ENCODE measurements at regions not wholly inside any gene's neighbourhood (a gene's known extent, or its start where the extent isn't known, plus 50 kb on each side); places are given as distances from the start of the nearest gene placed in this dataset.

DNA sequence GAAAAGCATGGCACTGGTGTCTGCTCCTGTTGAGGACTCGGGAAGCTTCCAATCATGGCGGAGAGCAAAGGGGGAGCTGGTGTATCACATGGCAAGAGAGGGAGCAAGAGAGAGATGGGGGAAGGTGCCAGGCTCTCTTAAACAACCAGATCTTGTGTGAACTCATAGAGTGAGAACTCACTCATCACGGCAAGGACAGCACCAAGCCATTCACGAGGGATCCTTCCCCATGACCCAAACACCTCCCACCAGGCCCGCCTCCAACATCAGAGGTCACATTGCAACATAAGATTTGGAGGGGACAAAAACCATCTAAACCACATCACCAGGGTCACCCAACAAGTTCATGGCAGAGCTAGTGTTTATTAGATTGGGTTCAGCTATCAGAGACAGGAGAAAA lies 218.7 kb upstream of the BCOR start:
- Histone ChIP-seq H3K9me3 (ENCODE audit: control insufficient read depth, low read length) (peaks cover 12% of the 10 kb centered on the region), H3K4me3 (ENCODE audit: low read length) (no peak overlapping the region), H3K36me3 (ENCODE audit: control insufficient read depth, insufficient read depth, low read length) (no peaks in the 10 kb centered on the region), H3K9ac (ENCODE audit: extremely low read depth, low read length, poor library complexity, severe bottlenecking) (no peak overlapping the region), H3K4me1 (ENCODE audit: control insufficient read depth, insufficient read depth, low read length) (no peaks in the 10 kb centered on the region), H3K27me3 (ENCODE audit: control insufficient read depth, insufficient read depth, low read length, poor library complexity, severe bottlenecking) (no peaks in the 10 kb centered on the region), H3K27ac (ENCODE audit: low read depth, low read length) (no peak overlapping the region)
- Mint-ChIP-seq H3K4me1 (peaks cover 5% of the 10 kb centered on the region), H3K27ac (no peak overlapping the region), H3K27me3 (ENCODE audit: insufficient read depth) (no peaks in the 10 kb centered on the region), H3K9me3 (peaks cover 43% of the 10 kb centered on the region), H3K36me3 (ENCODE audit: low read depth) (peaks cover 9% of the 10 kb centered on the region), H3K4me3 (no peak overlapping the region)
- peak; percentile 23 for DNase-seq
- TF ChIP-seq, protein P1, sequence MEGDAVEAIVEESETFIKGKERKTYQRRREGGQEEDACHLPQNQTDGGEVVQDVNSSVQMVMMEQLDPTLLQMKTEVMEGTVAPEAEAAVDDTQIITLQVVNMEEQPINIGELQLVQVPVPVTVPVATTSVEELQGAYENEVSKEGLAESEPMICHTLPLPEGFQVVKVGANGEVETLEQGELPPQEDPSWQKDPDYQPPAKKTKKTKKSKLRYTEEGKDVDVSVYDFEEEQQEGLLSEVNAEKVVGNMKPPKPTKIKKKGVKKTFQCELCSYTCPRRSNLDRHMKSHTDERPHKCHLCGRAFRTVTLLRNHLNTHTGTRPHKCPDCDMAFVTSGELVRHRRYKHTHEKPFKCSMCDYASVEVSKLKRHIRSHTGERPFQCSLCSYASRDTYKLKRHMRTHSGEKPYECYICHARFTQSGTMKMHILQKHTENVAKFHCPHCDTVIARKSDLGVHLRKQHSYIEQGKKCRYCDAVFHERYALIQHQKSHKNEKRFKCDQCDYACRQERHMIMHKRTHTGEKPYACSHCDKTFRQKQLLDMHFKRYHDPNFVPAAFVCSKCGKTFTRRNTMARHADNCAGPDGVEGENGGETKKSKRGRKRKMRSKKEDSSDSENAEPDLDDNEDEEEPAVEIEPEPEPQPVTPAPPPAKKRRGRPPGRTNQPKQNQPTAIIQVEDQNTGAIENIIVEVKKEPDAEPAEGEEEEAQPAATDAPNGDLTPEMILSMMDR (conservative IDR thresholded peaks at IDR 0.05) = no peak
- WGBS, 2 experiments (ENCODE audit: insufficient coverage in 1 of 2, insufficient read length in 1 of 2) = 90 to 96% methylated on average over 2 to 4 of the region's 5 CpGs

DNA sequence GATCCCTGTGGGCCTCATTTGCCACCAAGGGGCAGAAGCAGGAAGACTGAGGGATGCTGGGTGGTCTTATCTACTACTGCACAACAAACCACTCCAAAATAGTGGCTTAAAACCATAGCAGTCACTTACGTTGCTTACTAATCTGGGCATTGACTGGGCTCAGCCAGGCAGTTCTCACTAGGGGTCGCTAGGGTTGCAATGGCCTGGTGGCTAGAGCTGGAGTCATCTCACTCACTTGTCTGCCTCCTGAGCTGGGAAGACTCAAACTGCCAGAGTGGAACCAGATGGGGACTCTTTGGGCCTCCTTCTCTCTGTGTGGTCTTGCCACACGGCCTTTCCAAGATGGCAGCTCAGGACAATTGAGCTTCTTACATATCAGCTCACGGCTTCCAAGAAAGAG lies 216.3 kb upstream of the BCOR start:
- Mint-ChIP-seq H3K9me3 (peaks cover 39% of the 10 kb centered on the region), H3K27ac (peak overlapping the region; percentile 25), H3K4me3 (no peak overlapping the region), H3K4me1 (peaks cover 10% of the 10 kb centered on the region), H3K27me3 (ENCODE audit: insufficient read depth) (no peaks in the 10 kb centered on the region), H3K36me3 (ENCODE audit: low read depth) (peaks cover 2% of the 10 kb centered on the region)
- no peaks in the 10 kb centered on the region for H3K36me3 ChIP-seq (ENCODE audit: control insufficient read depth, insufficient read depth, low read length)
- TF ChIP-seq, protein P1 (conservative IDR thresholded peaks at IDR 0.05) = peak; percentile 71
- no peaks in the 10 kb centered on the region for H3K4me1 ChIP-seq (ENCODE audit: control insufficient read depth, insufficient read depth, low read length)
- H3K27ac ChIP-seq (ENCODE audit: low read depth, low read length) = no peak overlapping the region
- peak; percentile 89 for DNase-seq
- no peaks in the 10 kb centered on the region for H3K27me3 ChIP-seq (ENCODE audit: control insufficient read depth, insufficient read depth, low read length, poor library complexity, severe bottlenecking)
- H3K4me3 ChIP-seq (ENCODE audit: low read length) = no peak overlapping the region
- no peaks in the 10 kb centered on the region for H3K9me3 ChIP-seq (ENCODE audit: control insufficient read depth, low read length)
- 50 to 60% methylated on average over 2 to 4 of the region's 4 CpGs for WGBS, 2 experiments (ENCODE audit: insufficient coverage in 1 of 2, insufficient read length in 1 of 2)
- no peak overlapping the region for H3K9ac ChIP-seq (ENCODE audit: extremely low read depth, low read length, poor library complexity, severe bottlenecking)

DNA sequence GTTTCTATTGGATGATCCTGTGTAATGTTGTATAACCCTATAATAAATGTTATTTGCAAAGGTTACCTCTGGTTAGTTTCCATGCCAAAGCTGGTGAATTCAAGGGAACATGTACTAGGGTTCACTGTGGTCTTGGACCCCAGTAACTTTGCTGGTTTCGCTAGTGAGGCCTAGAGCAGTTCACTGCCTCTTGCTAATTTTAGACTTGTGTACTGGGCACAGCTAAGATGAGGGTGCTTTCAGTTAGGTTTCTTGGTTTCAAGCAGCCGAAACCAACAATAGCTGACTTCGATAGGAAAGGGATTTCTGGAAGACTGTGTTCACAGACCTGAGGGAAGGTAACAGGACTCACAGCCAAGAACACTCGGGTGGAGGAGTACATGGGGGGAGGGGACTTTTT lies 215.5 kb upstream of the BCOR start:
- H3K27ac ChIP-seq (ENCODE audit: low read depth, low read length) = no peak overlapping the region
- H3K27me3 ChIP-seq (ENCODE audit: control insufficient read depth, insufficient read depth, low read length, poor library complexity, severe bottlenecking) = no peaks in the 10 kb centered on the region
- no peak for DNase-seq
- peaks cover 2% of the 10 kb centered on the region for H3K36me3 Mint-ChIP-seq (ENCODE audit: low read depth)
- no peak overlapping the region for H3K4me3 Mint-ChIP-seq
- no peaks in the 10 kb centered on the region for H3K9me3 ChIP-seq (ENCODE audit: control insufficient read depth, low read length)
- no peaks in the 10 kb centered on the region for H3K27me3 Mint-ChIP-seq (ENCODE audit: insufficient read depth)
- no peak overlapping the region for H3K27ac Mint-ChIP-seq
- TF ChIP-seq, protein P1 (conservative IDR thresholded peaks at IDR 0.05) = no peak
- no peak overlapping the region for H3K9ac ChIP-seq (ENCODE audit: extremely low read depth, low read length, poor library complexity, severe bottlenecking)
- no peak overlapping the region for H3K4me3 ChIP-seq (ENCODE audit: low read length)
- H3K36me3 ChIP-seq (ENCODE audit: control insufficient read depth, insufficient read depth, low read length) = no peaks in the 10 kb centered on the region
- H3K4me1 ChIP-seq (ENCODE audit: control insufficient read depth, insufficient read depth, low read length) = no peaks in the 10 kb centered on the region
- 96% methylated on average over 4 of the region's 4 CpGs; no CpG with 5 or more reads in 1 of the 2 experiments for WGBS, 2 experiments (ENCODE audit: insufficient coverage in 1 of 2, insufficient read length in 1 of 2)
- H3K4me1 Mint-ChIP-seq = peaks cover 10% of the 10 kb centered on the region
- H3K9me3 Mint-ChIP-seq = peaks cover 45% of the 10 kb centered on the region

All from endodermal cell (in vitro differentiated cells).